ENCODE measurements at regions not wholly inside any gene's neighbourhood (a gene's known extent, or its start where the extent isn't known, plus 50 kb on each side); places are given as distances from the start of the nearest gene placed in this dataset.

DNA sequence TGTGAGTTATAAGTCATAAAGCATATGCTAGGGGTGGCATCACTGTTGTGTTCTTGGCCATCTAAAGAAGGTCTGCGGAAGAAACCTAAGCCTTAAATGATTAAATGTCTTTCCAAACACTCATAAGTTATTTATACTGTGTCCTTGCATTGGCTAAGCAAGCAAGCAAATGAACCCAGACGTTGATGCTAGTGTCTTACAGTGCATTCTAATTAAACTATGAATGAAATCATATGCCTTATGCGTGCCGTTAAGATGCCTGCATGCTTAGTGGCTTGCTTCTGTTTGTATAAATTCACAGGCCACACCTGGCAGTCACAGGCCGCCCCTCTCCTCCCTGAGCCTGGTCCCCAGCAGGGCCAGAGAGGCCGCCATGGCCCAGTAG, 49.9 kb downstream of the RIN2 start:
- TF ChIP-seq, protein P1, sequence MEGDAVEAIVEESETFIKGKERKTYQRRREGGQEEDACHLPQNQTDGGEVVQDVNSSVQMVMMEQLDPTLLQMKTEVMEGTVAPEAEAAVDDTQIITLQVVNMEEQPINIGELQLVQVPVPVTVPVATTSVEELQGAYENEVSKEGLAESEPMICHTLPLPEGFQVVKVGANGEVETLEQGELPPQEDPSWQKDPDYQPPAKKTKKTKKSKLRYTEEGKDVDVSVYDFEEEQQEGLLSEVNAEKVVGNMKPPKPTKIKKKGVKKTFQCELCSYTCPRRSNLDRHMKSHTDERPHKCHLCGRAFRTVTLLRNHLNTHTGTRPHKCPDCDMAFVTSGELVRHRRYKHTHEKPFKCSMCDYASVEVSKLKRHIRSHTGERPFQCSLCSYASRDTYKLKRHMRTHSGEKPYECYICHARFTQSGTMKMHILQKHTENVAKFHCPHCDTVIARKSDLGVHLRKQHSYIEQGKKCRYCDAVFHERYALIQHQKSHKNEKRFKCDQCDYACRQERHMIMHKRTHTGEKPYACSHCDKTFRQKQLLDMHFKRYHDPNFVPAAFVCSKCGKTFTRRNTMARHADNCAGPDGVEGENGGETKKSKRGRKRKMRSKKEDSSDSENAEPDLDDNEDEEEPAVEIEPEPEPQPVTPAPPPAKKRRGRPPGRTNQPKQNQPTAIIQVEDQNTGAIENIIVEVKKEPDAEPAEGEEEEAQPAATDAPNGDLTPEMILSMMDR (IDR thresholded peaks at IDR 0.05), result no peak
- H3K4me3 Mint-ChIP-seq, result no peak overlapping the region
- WGBS (ENCODE audit: insufficient coverage), result 75% methylated on average over 4 of the region's 6 CpGs

DNA sequence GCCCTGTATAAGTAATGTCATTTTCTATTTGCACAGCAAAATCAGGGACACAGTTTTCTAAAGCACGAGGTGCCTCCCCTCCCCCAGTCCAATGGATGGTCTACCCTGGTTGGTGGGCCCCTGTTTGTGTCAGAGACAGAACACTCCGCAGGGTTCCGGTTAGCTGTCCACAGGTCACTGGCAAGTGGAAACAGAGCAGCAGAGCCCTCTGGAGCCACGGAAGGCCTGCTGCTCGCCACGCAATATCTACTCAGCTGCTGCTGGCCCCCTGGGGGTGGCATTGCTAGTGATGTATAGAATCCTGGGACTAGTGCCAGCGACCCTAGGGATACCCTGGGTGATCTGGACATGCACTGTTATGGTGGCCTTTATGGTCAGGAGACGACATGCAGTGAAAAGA, 50.4 kb downstream of the RIN2 start:
- H3K79me2 ChIP-seq (ENCODE audit: insufficient read depth, low read length), result no peaks in the 10 kb centered on the region
- peaks cover 12 to 34% of the 10 kb centered on the region in 2 donors for H3K36me3 ChIP-seq (replicated peaks in 1 of 2; ENCODE audit: control insufficient read depth in 1 of 2, insufficient read depth in 2 of 2, low read length in 2 of 2)
- H3K4me1 Mint-ChIP-seq, result peaks cover 17% of the 10 kb centered on the region
- H3K4me2 ChIP-seq (replicated peaks; ENCODE audit: extremely low read depth, low read length, poor library complexity, severe bottlenecking), result no peak overlapping the region
- H3K9ac ChIP-seq (ENCODE audit: insufficient read depth, low read length, poor library complexity, severe bottlenecking), result no peak overlapping the region
- peaks cover 14% of the 10 kb centered on the region for H4K20me1 ChIP-seq (ENCODE audit: insufficient read depth, low read length)
- no peak for DNase-seq
- WGBS (ENCODE audit: insufficient coverage), result 95% methylated on average over 8 of the region's 8 CpGs
- intact Hi-C loops (cut with micrococcal nuclease), result no loop called here
- peaks cover 60 to 66% of the 10 kb centered on the region in 2 donors for H3K36me3 Mint-ChIP-seq
- no peak overlapping the region for H3K27ac Mint-ChIP-seq
- H3K27ac ChIP-seq (ENCODE audit: low read depth in 1 of 2, low read length in 2 of 2), result no peak overlapping the region
- peaks cover 0 to 6% of the 10 kb centered on the region in 2 donors for H3K4me1 ChIP-seq (ENCODE audit: control insufficient read depth in 1 of 2, insufficient read depth in 2 of 2, low read length in 2 of 2)
- no peaks in the 10 kb centered on the region for H3K9me3 Mint-ChIP-seq
- TF ChIP-seq, protein P1 (IDR thresholded peaks at IDR 0.05), result no peak
- no peak overlapping the region for H3K4me3 ChIP-seq (replicated peaks in 1 of 3; ENCODE audit: low read depth in 2 of 3, low read length in 3 of 3)
- H3K27me3 ChIP-seq (ENCODE audit: control insufficient read depth in 2 of 2, insufficient read depth in 2 of 2, low read length in 2 of 2), result no peaks in the 10 kb centered on the region
- no peaks in the 10 kb centered on the region for H3K9me3 ChIP-seq (replicated peaks in 1 of 2; ENCODE audit: control insufficient read depth in 1 of 2, insufficient read depth in 1 of 2, low read length in 2 of 2)
- H3K27me3 Mint-ChIP-seq (ENCODE audit: low read depth in 3 of 3), result peaks cover 0 to 2% (median 0%) of the 10 kb centered on the region in 3 donors
- no peak overlapping the region for H2AFZ ChIP-seq (ENCODE audit: insufficient read depth, low read depth, low read length, poor library complexity, severe bottlenecking)
- H3K4me3 Mint-ChIP-seq, result no peak overlapping the region

More for the DNA sequence above, 49.9 kb downstream of the RIN2 start:
- H3K27ac Mint-ChIP-seq, result no peak overlapping the region
- Histone ChIP-seq H3K9me3 (replicated peaks in 1 of 2; ENCODE audit: control insufficient read depth in 1 of 2, insufficient read depth in 1 of 2, low read length in 2 of 2) (no peaks in the 10 kb centered on the region), H2AFZ (ENCODE audit: insufficient read depth, low read depth, low read length, poor library complexity, severe bottlenecking) (no peak overlapping the region), H4K20me1 (ENCODE audit: insufficient read depth, low read length) (peaks cover 11% of the 10 kb centered on the region), H3K27me3 (ENCODE audit: control insufficient read depth in 2 of 2, insufficient read depth in 2 of 2, low read length in 2 of 2) (no peaks in the 10 kb centered on the region), H3K4me2 (replicated peaks; ENCODE audit: extremely low read depth, low read length, poor library complexity, severe bottlenecking) (no peak overlapping the region), H3K9ac (ENCODE audit: insufficient read depth, low read length, poor library complexity, severe bottlenecking) (no peak overlapping the region), H3K27ac (ENCODE audit: low read depth in 1 of 2, low read length in 2 of 2) (no peak overlapping the region), H3K4me1 (ENCODE audit: control insufficient read depth in 1 of 2, insufficient read depth in 2 of 2, low read length in 2 of 2) (peaks cover 0 to 6% of the 10 kb centered on the region in 2 donors), H3K79me2 (ENCODE audit: insufficient read depth, low read length) (no peaks in the 10 kb centered on the region), H3K36me3 (replicated peaks in 1 of 2; ENCODE audit: control insufficient read depth in 1 of 2, insufficient read depth in 2 of 2, low read length in 2 of 2) (peaks cover 13 to 38% of the 10 kb centered on the region in 2 donors), H3K4me3 (replicated peaks in 1 of 3; ENCODE audit: low read depth in 2 of 3, low read length in 3 of 3) (no peak overlapping the region)
- H3K36me3 Mint-ChIP-seq, result peaks cover 63 to 69% of the 10 kb centered on the region in 2 donors
- peaks cover 0 to 2% (median 0%) of the 10 kb centered on the region in 3 donors for H3K27me3 Mint-ChIP-seq (ENCODE audit: low read depth in 3 of 3)
- DNase-seq, result no peak
- no peaks in the 10 kb centered on the region for H3K9me3 Mint-ChIP-seq
- peaks cover 16% of the 10 kb centered on the region for H3K4me1 Mint-ChIP-seq
- intact Hi-C loops (cut with micrococcal nuclease), result no loop called here
